A673 (cell line): ENCODE measurements at regions not wholly inside any gene's neighbourhood (a gene's known extent, or its start where the extent isn't known, plus 50 kb on each side); places are given as distances from the start of the nearest gene placed in this dataset.

Source experiments
- CTCF ChIP-seq: fragments of 300-800, 200-600 bp; sonication (generic); conservative IDR thresholded peaks from 2 replicates; pipeline ENCODE4 v1.5.1; 2017; ENCODE audit warnings: low read depth, mild to moderate bottlenecking, antibody characterized with exemption, low read length, moderate library complexity, mixed read lengths
- EZH2 ChIP-seq: fragments of 200-600 bp; sonication (generic); IDR thresholded peaks from 2 replicates; pipeline ENCODE4 v1.6.1; 2017; ENCODE audit warnings: borderline replicate concordance, low read depth, mild to moderate bottlenecking, mixed read lengths, antibody characterized with exemption, low read length; ENCODE audit not compliant: poor library complexity, severe bottlenecking

- TF ChIP-seq CTCF (no peak), EZH2 (no peak)
These were observed 264.3 kb downstream of the ZNF516 start for GRCh38 chr18:76230791-76231190.
